ENCODE measurements at regions not wholly inside any gene's neighbourhood (a gene's known extent, or its start where the extent isn't known, plus 50 kb on each side); places are given as distances from the start of the nearest gene placed in this dataset.
A peak's percentile ranks its signal among the peaks of the same experiment; 100 is the strongest.

GRCh38 chr7:155971180-155971770 lies 159.0 kb upstream of the SHH start:
- no peaks in the 10 kb centered on the region for H3K4me1 Mint-ChIP-seq
- H3K9me3 Mint-ChIP-seq, result peaks cover 0 to 3% (median 0%) of the 10 kb centered on the region in 7 donors
- no peaks in the 10 kb centered on the region for H3K9me3 ChIP-seq (ENCODE audit: control insufficient read depth in 2 of 2, low read length in 2 of 2)
- H3K27ac ChIP-seq (ENCODE audit: insufficient read depth, low read length, poor library complexity, severe bottlenecking), result no peak overlapping the region
- H3K4me3 Mint-ChIP-seq, result no peak overlapping the region
- ATAC-seq (ENCODE audit: low read depth in 2 of 2) (no peak), DNase-seq (no peak)
- no peaks in the 10 kb centered on the region for H3K27me3 ChIP-seq (ENCODE audit: control insufficient read depth, insufficient read depth, low read length)
- H3K27ac Mint-ChIP-seq, result no peak overlapping the region
- no peak overlapping the region for H3K4me3 ChIP-seq (ENCODE audit: low read depth, low read length)
- H3K27me3 Mint-ChIP-seq, result no peaks in the 10 kb centered on the region
- H3K36me3 Mint-ChIP-seq, result no peaks in the 10 kb centered on the region
- no peaks in the 10 kb centered on the region for H3K36me3 ChIP-seq (ENCODE audit: control insufficient read depth, insufficient read depth, low read length)
- H3K4me1 ChIP-seq (ENCODE audit: control insufficient read depth, insufficient read depth, low read length, poor library complexity, severe bottlenecking), result no peaks in the 10 kb centered on the region

- ATAC-seq (ENCODE audit: low read depth in 2 of 2) (no peak), DNase-seq (no peak)
- Mint-ChIP-seq H3K9me3 (peaks cover 0 to 2% (median 0%) of the 10 kb centered on the region in 7 donors), H3K27me3 (no peaks in the 10 kb centered on the region), H3K4me3 (no peak overlapping the region), H3K27ac (no peak overlapping the region), H3K36me3 (no peaks in the 10 kb centered on the region), H3K4me1 (no peaks in the 10 kb centered on the region)
- Histone ChIP-seq H3K27me3 (ENCODE audit: control insufficient read depth, insufficient read depth, low read length) (no peaks in the 10 kb centered on the region), H3K4me1 (ENCODE audit: control insufficient read depth, insufficient read depth, low read length, poor library complexity, severe bottlenecking) (no peaks in the 10 kb centered on the region), H3K36me3 (ENCODE audit: control insufficient read depth, insufficient read depth, low read length) (no peaks in the 10 kb centered on the region), H3K9me3 (ENCODE audit: control insufficient read depth in 2 of 2, low read length in 2 of 2) (no peaks in the 10 kb centered on the region), H3K4me3 (ENCODE audit: low read depth, low read length) (no peak overlapping the region), H3K27ac (ENCODE audit: insufficient read depth, low read length, poor library complexity, severe bottlenecking) (no peak overlapping the region)
Measured at GRCh38 chr7:155969192-155969929, 157.1 kb upstream of the SHH start.

- ATAC-seq (ENCODE audit: low read depth in 2 of 2), result no peak
- no peak overlapping the region for H3K4me3 Mint-ChIP-seq
Measured at GRCh38 chr7:155965010-155965409, 152.7 kb upstream of the SHH start.

GRCh38 chr7:155964543-155964942 lies 152.3 kb upstream of the SHH start:
- no peak for DNase-seq
- Histone ChIP-seq H3K4me1 (ENCODE audit: control insufficient read depth, insufficient read depth, low read length, poor library complexity, severe bottlenecking) (no peaks in the 10 kb centered on the region), H3K27ac (ENCODE audit: insufficient read depth, low read length, poor library complexity, severe bottlenecking) (no peak overlapping the region), H3K4me3 (ENCODE audit: low read depth, low read length) (no peak overlapping the region), H3K36me3 (ENCODE audit: control insufficient read depth, insufficient read depth, low read length) (no peaks in the 10 kb centered on the region), H3K27me3 (ENCODE audit: control insufficient read depth, insufficient read depth, low read length) (no peaks in the 10 kb centered on the region), H3K9me3 (ENCODE audit: control insufficient read depth in 2 of 2, low read length in 2 of 2) (no peaks in the 10 kb centered on the region)
- ATAC-seq (ENCODE audit: low read depth in 2 of 2), result no peak
- Mint-ChIP-seq H3K27me3 (no peaks in the 10 kb centered on the region), H3K36me3 (no peaks in the 10 kb centered on the region), H3K4me3 (no peak overlapping the region), H3K27ac (no peak overlapping the region), H3K9me3 (peaks cover 0 to 2% (median 0%) of the 10 kb centered on the region in 7 donors), H3K4me1 (peaks cover 0 to 4% (median 1%) of the 10 kb centered on the region in 4 donors)

More at GRCh38 chr7:155965010-155965409, 152.7 kb upstream of the SHH start:
- Histone ChIP-seq H3K27ac (ENCODE audit: insufficient read depth, low read length, poor library complexity, severe bottlenecking) (no peak overlapping the region), H3K4me1 (ENCODE audit: control insufficient read depth, insufficient read depth, low read length, poor library complexity, severe bottlenecking) (no peaks in the 10 kb centered on the region), H3K9me3 (ENCODE audit: control insufficient read depth in 2 of 2, low read length in 2 of 2) (no peaks in the 10 kb centered on the region), H3K27me3 (ENCODE audit: control insufficient read depth, insufficient read depth, low read length) (no peaks in the 10 kb centered on the region), H3K36me3 (ENCODE audit: control insufficient read depth, insufficient read depth, low read length) (no peaks in the 10 kb centered on the region), H3K4me3 (ENCODE audit: low read depth, low read length) (no peak overlapping the region)
- Mint-ChIP-seq H3K27ac (no peak overlapping the region), H3K27me3 (no peaks in the 10 kb centered on the region), H3K9me3 (peaks cover 0 to 2% (median 0%) of the 10 kb centered on the region in 7 donors), H3K4me1 (peaks cover 0 to 4% (median 1%) of the 10 kb centered on the region in 4 donors), H3K36me3 (no peaks in the 10 kb centered on the region)
- DNase-seq, result peak in 1 of 3 donors; percentile 27

- Mint-ChIP-seq H3K27me3 (no peaks in the 10 kb centered on the region), H3K36me3 (no peaks in the 10 kb centered on the region), H3K27ac (no peak overlapping the region), H3K9me3 (peaks cover 0 to 2% (median 0%) of the 10 kb centered on the region in 7 donors), H3K4me3 (no peak overlapping the region), H3K4me1 (peaks cover 0 to 4% (median 1%) of the 10 kb centered on the region in 4 donors)
- no peaks in the 10 kb centered on the region for H3K27me3 ChIP-seq (ENCODE audit: control insufficient read depth, insufficient read depth, low read length)
- no peaks in the 10 kb centered on the region for H3K36me3 ChIP-seq (ENCODE audit: control insufficient read depth, insufficient read depth, low read length)
- no peak for DNase-seq
- no peaks in the 10 kb centered on the region for H3K9me3 ChIP-seq (ENCODE audit: control insufficient read depth in 2 of 2, low read length in 2 of 2)
- H3K4me1 ChIP-seq (ENCODE audit: control insufficient read depth, insufficient read depth, low read length, poor library complexity, severe bottlenecking), result no peaks in the 10 kb centered on the region
- no peak for ATAC-seq (ENCODE audit: low read depth in 2 of 2)
- H3K27ac ChIP-seq (ENCODE audit: insufficient read depth, low read length, poor library complexity, severe bottlenecking), result no peak overlapping the region
- H3K4me3 ChIP-seq (ENCODE audit: low read depth, low read length), result no peak overlapping the region
Measured at GRCh38 chr7:155963771-155964195, 151.5 kb upstream of the SHH start.

GRCh38 chr7:155963356-155963755 lies 151.1 kb upstream of the SHH start:
- no peak overlapping the region for H3K4me3 Mint-ChIP-seq
- H3K27ac ChIP-seq (ENCODE audit: insufficient read depth, low read length, poor library complexity, severe bottlenecking), result no peak overlapping the region
- H3K27me3 ChIP-seq (ENCODE audit: control insufficient read depth, insufficient read depth, low read length), result no peaks in the 10 kb centered on the region
- H3K27ac Mint-ChIP-seq, result no peak overlapping the region
- ATAC-seq (ENCODE audit: low read depth in 2 of 2) (no peak), DNase-seq (no peak)
- H3K36me3 Mint-ChIP-seq, result no peaks in the 10 kb centered on the region
- no peaks in the 10 kb centered on the region for H3K36me3 ChIP-seq (ENCODE audit: control insufficient read depth, insufficient read depth, low read length)
- H3K9me3 Mint-ChIP-seq, result peaks cover 0 to 2% (median 0%) of the 10 kb centered on the region in 7 donors
- H3K27me3 Mint-ChIP-seq, result no peaks in the 10 kb centered on the region
- no peaks in the 10 kb centered on the region for H3K4me1 ChIP-seq (ENCODE audit: control insufficient read depth, insufficient read depth, low read length, poor library complexity, severe bottlenecking)
- no peaks in the 10 kb centered on the region for H3K9me3 ChIP-seq (ENCODE audit: control insufficient read depth in 2 of 2, low read length in 2 of 2)
- H3K4me1 Mint-ChIP-seq, result peaks cover 0 to 4% (median 1%) of the 10 kb centered on the region in 4 donors
- no peak overlapping the region for H3K4me3 ChIP-seq (ENCODE audit: low read depth, low read length)

GRCh38 chr7:155962968-155963300 lies 150.7 kb upstream of the SHH start:
- H3K4me3 ChIP-seq (ENCODE audit: low read depth, low read length), result no peak overlapping the region
- Mint-ChIP-seq H3K4me3 (no peak overlapping the region), H3K4me1 (peaks cover 0 to 4% (median 1%) of the 10 kb centered on the region in 4 donors), H3K27ac (no peak overlapping the region), H3K27me3 (no peaks in the 10 kb centered on the region), H3K36me3 (no peaks in the 10 kb centered on the region), H3K9me3 (peaks cover 0 to 2% (median 0%) of the 10 kb centered on the region in 7 donors)
- H3K9me3 ChIP-seq (ENCODE audit: control insufficient read depth in 2 of 2, low read length in 2 of 2), result no peaks in the 10 kb centered on the region
- no peaks in the 10 kb centered on the region for H3K4me1 ChIP-seq (ENCODE audit: control insufficient read depth, insufficient read depth, low read length, poor library complexity, severe bottlenecking)
- no peaks in the 10 kb centered on the region for H3K27me3 ChIP-seq (ENCODE audit: control insufficient read depth, insufficient read depth, low read length)
- H3K36me3 ChIP-seq (ENCODE audit: control insufficient read depth, insufficient read depth, low read length), result no peaks in the 10 kb centered on the region
- H3K27ac ChIP-seq (ENCODE audit: insufficient read depth, low read length, poor library complexity, severe bottlenecking), result no peak overlapping the region
- no peak for ATAC-seq (ENCODE audit: low read depth in 2 of 2)
- DNase-seq, result no peak
